GM23338 (cell line): ENCODE measurements at regions not wholly inside any gene's neighbourhood (a gene's known extent, or its start where the extent isn't known, plus 50 kb on each side); places are given as distances from the start of the nearest gene placed in this dataset.

Experiments used
- ATAC-seq: fragments of 200-7000 bp; cut with Tn5 transposase; 3 replicates; pipeline ENCODE4 v1.9.1; 2020
- DNase-seq: peaks from one replicate; pipeline ENCODE4 v3.0.0-alpha.2; 2015; ENCODE audit warnings: low spot score
- H2AFZ ChIP-seq: fragments of 200-600 bp; sonication (generic); 2 replicates; pipeline ENCODE4 v1.8.0; 2016; ENCODE audit warnings: antibody characterized with exemption, mild to moderate bottlenecking, moderate library complexity
- H3F3A ChIP-seq: fragments of 200-600 bp; sonication (generic); replicated peaks from 2 replicates; pipeline ENCODE4 v1.8.0; 2017; ENCODE audit warnings: antibody characterized with exemption, mixed run types, low read depth
- H3K27ac ChIP-seq: fragments of 200-600 bp; sonication (generic); 2 replicates; pipeline ENCODE4 v1.6.1; 2016; ENCODE audit warnings: low read depth
- H3K27me3 ChIP-seq: fragments of 200-600 bp; sonication (generic); 2 replicates; pipeline ENCODE4 v1.8.0; 2016; ENCODE audit warnings: mild to moderate bottlenecking, mixed run types, moderate library complexity; ENCODE audit not compliant: insufficient read depth
- H3K36me3 ChIP-seq: fragments of 200-600 bp; sonication (generic); 2 replicates; pipeline ENCODE4 v1.8.0; 2016; ENCODE audit warnings: mild to moderate bottlenecking; ENCODE audit not compliant: insufficient read depth
- H3K4me1 ChIP-seq: fragments of 200-600 bp; sonication (generic); 2 replicates; pipeline ENCODE4 v1.8.0; 2016; ENCODE audit warnings: mild to moderate bottlenecking, moderate library complexity; ENCODE audit not compliant: insufficient read depth
- H3K4me2 ChIP-seq: fragments of 200-600 bp; sonication (generic); 2 replicates; pipeline ENCODE4 v1.7.1; 2017; ENCODE audit warnings: mixed run types
- H3K4me3 ChIP-seq: fragments of 200-600 bp; sonication (generic); 2 replicates; pipeline ENCODE4 v1.6.1; 2016; ENCODE audit warnings: mixed run types
- H3K79me2 ChIP-seq: fragments of 200-600 bp; sonication (generic); replicated peaks from 2 replicates; pipeline ENCODE4 v1.8.0; 2017; ENCODE audit warnings: mild to moderate bottlenecking; ENCODE audit not compliant: insufficient read depth
- H3K9me2 ChIP-seq: fragments of 200-600 bp; sonication (generic); 2 replicates; pipeline ENCODE4 v1.8.0; 2017; ENCODE audit not compliant: insufficient read depth
- H4K20me1 ChIP-seq: fragments of 200-600 bp; sonication (generic); replicated peaks from 2 replicates; pipeline ENCODE4 v1.8.0; 2017; ENCODE audit warnings: mild to moderate bottlenecking; ENCODE audit not compliant: insufficient read depth
- H3K27ac Mint-ChIP-seq: 2 replicates; pipeline ENCODE4 v1.8.0; 2020; ENCODE audit warnings: inconsistent platforms, mild to moderate bottlenecking, moderate library complexity, mixed read lengths
- H3K27me3 Mint-ChIP-seq: 3 replicates; pipeline ENCODE4 v1.8.0; 2022; ENCODE audit warnings: low read depth, mild to moderate bottlenecking, moderate library complexity, mixed read lengths, inconsistent platforms; ENCODE audit not compliant: insufficient read depth, poor library complexity
- H3K36me3 Mint-ChIP-seq: 3 replicates; pipeline ENCODE4 v1.8.0; 2021; ENCODE audit warnings: low read depth, mild to moderate bottlenecking, inconsistent platforms, moderate library complexity, mixed read lengths
- H3K4me1 Mint-ChIP-seq: 3 replicates; pipeline ENCODE4 v1.8.0; 2020; ENCODE audit warnings: mild to moderate bottlenecking, inconsistent platforms, mixed read lengths
- H3K4me3 Mint-ChIP-seq: 3 replicates; pipeline ENCODE4 v1.8.0; 2021; ENCODE audit warnings: moderate library complexity, mild to moderate bottlenecking, inconsistent platforms, mixed read lengths
- H3K9me3 Mint-ChIP-seq: 3 replicates; pipeline ENCODE4 v1.8.0; 2020; ENCODE audit warnings: moderate library complexity, mild to moderate bottlenecking, inconsistent platforms, mixed read lengths
- CREB1 ChIP-seq: fragments of 250-450 bp; sonication (Bioruptor Pico); IDR thresholded peaks from 2 replicates; pipeline ENCODE4 v1.5.0; 2020; ENCODE audit warnings: low read depth, mild to moderate bottlenecking, moderate library complexity
- CTCF ChIP-seq, 2 experiments: fragments of 200-600 bp in 1 of 2; sonication (generic) in 1 of 2; conservative IDR thresholded peaks; 2 replicates each; pipeline versions ENCODE4 v1.5.1 to v1.6.1; 2016 to 2017; ENCODE audit warnings: antibody characterized with exemption in 2 of 2, low read depth in 2 of 2, mild to moderate bottlenecking in 2 of 2, moderate library complexity in 1 of 2
- ETS1 ChIP-seq: IDR thresholded peaks from 2 replicates; pipeline ENCODE4 v1.6.1; 2016; ENCODE audit warnings: antibody characterized with exemption
- EZH2 ChIP-seq: fragments of 200-600 bp; sonication (generic); IDR thresholded peaks from one replicate; pipeline ENCODE4 v1.8.0; 2017; ENCODE audit warnings: antibody characterized with exemption, mild to moderate bottlenecking, low read depth; ENCODE audit not compliant: unreplicated experiment
- JUNB ChIP-seq: IDR thresholded peaks from one replicate; pipeline ENCODE4 v1.6.1; 2016; ENCODE audit warnings: antibody characterized with exemption; ENCODE audit not compliant: unreplicated experiment
- NANOG ChIP-seq: IDR thresholded peaks from 2 replicates; pipeline ENCODE4 v1.6.1; 2016; ENCODE audit warnings: antibody characterized with exemption, borderline replicate concordance
- POLR2AphosphoS5 ChIP-seq: IDR thresholded peaks from 2 replicates; pipeline ENCODE4 v1.6.1; 2016; ENCODE audit warnings: antibody characterized with exemption, low read depth
- REST ChIP-seq: IDR thresholded peaks from one replicate; pipeline ENCODE4 v1.6.1; 2018; ENCODE audit warnings: antibody characterized with exemption; ENCODE audit not compliant: unreplicated experiment
- ZNF114 ChIP-seq: fragments of 250-450 bp; sonication (Bioruptor Pico); IDR thresholded peaks from 2 replicates; pipeline ENCODE4 v1.5.0; 2020; ENCODE audit warnings: mild to moderate bottlenecking, moderate library complexity

- TF ChIP-seq CTCF (conservative IDR thresholded peaks at IDR 0.05; ENCODE audit: low read depth in 2 of 2), result no peak
- no peak for TF ChIP-seq REST
- TF ChIP-seq POLR2AphosphoS5, result no peak
- no peak for TF ChIP-seq ETS1
- TF ChIP-seq ZNF114 (CRISPR knock-in tag), result no peak
Observed at GRCh38 chr3:8406479-8406878, 95.1 kb upstream of the LMCD1 start (continued).

- ATAC-seq (no peak), DNase-seq (no peak)
- Histone ChIP-seq H3K4me1 (no peaks in the 10 kb centered on the region), H3K36me3 (no peaks in the 10 kb centered on the region), H3K79me2 (no peaks in the 10 kb centered on the region), H3K4me3 (no peak overlapping the region), H3K27ac (no peak overlapping the region), H3K9me2 (no peaks in the 10 kb centered on the region), H3K4me2 (no peak overlapping the region), H3K27me3 (no peaks in the 10 kb centered on the region), H4K20me1 (no peaks in the 10 kb centered on the region), H3F3A (no peaks in the 10 kb centered on the region), H2AFZ (no peak overlapping the region)
- Mint-ChIP-seq H3K27ac (no peak overlapping the region), H3K4me1 (no peaks in the 10 kb centered on the region), H3K9me3 (peaks cover 22% of the 10 kb centered on the region), H3K4me3 (no peak overlapping the region), H3K27me3 (no peaks in the 10 kb centered on the region), H3K36me3 (peaks cover 10% of the 10 kb centered on the region)
- TF ChIP-seq REST (no peak), CTCF (conservative IDR thresholded peaks at IDR 0.05; ENCODE audit: low read depth in 2 of 2) (no peak), JUNB (no peak), NANOG (no peak), ZNF114 (CRISPR knock-in tag) (no peak), EZH2 (no peak), CREB1 (CRISPR knock-in tag) (no peak)
Observed at GRCh38 chr3:8413337-8413926, 88.2 kb upstream of the LMCD1 start.
